Adrenal gland (tissue), 5 donors: ENCODE measurements at regions not wholly inside any gene's neighbourhood (a gene's known extent, or its start where the extent isn't known, plus 50 kb on each side); places are given as distances from the start of the nearest gene placed in this dataset.
"Not testable (repeated sequence)": the region's sequence is repeated elsewhere in the genome, so short reads cannot be mapped to it uniquely, and the experiment has no call there.

Experiments
- POLR2A ChIP-seq, 2 donors: fragments of 450-650 bp; IDR thresholded peaks; one replicate each; pipeline ENCODE4 v1.6.1; 2017; ENCODE audit warnings: antibody characterized with exemption in 2 of 2, mild to moderate bottlenecking in 2 of 2, moderate library complexity in 1 of 2
- TF ChIP-seq, protein P1 (sequence below), 6 experiments: fragments of 450-650 bp in 4 of 6; fragments of 200-600 bp in 2 of 6; sonication (generic) in 1 of 6; IDR thresholded peaks; 1 replicate in 5 of 6; 2 replicates in 1 of 6; pipeline versions ENCODE4 v1.5.1 to v1.8.0; 2016 to 2021; ENCODE audit warnings: antibody characterized with exemption in 6 of 6, mild to moderate bottlenecking in 2 of 6, moderate library complexity in 1 of 6
- donor health status: DM: no; HTN: no; CAD: no.

DNA sequence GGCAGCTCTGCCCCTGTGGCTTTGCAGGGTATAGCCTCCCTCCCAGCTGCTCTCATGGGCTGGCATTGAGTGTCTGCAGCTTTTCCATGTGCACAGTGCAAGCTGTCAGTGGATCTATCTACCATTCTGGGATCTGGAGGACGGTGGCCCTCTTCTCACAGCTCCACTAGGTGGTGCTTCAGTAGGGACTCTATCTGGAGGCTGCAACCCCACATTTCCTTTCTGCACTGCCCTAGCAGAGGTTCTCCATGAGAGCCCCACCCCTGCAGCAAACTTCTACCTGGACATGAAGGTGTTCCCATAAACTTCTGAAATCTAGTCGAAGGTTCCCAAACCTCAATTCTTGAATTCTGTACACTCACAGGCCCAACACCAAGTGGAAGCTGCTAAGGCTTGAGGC, 292.5 kb downstream of the C11orf87 start:
- not testable (repeated sequence) for TF ChIP-seq POLR2A (IDR thresholded peaks at IDR 0.05)
- TF ChIP-seq, protein P1, sequence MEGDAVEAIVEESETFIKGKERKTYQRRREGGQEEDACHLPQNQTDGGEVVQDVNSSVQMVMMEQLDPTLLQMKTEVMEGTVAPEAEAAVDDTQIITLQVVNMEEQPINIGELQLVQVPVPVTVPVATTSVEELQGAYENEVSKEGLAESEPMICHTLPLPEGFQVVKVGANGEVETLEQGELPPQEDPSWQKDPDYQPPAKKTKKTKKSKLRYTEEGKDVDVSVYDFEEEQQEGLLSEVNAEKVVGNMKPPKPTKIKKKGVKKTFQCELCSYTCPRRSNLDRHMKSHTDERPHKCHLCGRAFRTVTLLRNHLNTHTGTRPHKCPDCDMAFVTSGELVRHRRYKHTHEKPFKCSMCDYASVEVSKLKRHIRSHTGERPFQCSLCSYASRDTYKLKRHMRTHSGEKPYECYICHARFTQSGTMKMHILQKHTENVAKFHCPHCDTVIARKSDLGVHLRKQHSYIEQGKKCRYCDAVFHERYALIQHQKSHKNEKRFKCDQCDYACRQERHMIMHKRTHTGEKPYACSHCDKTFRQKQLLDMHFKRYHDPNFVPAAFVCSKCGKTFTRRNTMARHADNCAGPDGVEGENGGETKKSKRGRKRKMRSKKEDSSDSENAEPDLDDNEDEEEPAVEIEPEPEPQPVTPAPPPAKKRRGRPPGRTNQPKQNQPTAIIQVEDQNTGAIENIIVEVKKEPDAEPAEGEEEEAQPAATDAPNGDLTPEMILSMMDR (IDR thresholded peaks at IDR 0.05): not testable (repeated sequence)
